HFF-Myc (cell line): ENCODE measurements at regions not wholly inside any gene's neighbourhood (a gene's known extent, or its start where the extent isn't known, plus 50 kb on each side); places are given as distances from the start of the nearest gene placed in this dataset.

ENCODE experiments used
- DNase-seq: peaks from one replicate; pipeline ENCODE4 v3.0.0-alpha.2; 2011; ENCODE audit warnings: low read depth; ENCODE audit errors: extremely low read depth
- H3K4me3 ChIP-seq: replicated peaks from 2 replicates; pipeline ENCODE4 v1.5.1; 2011; ENCODE audit warnings: low read depth, mild to moderate bottlenecking, control low read depth, low read length
- CTCF ChIP-seq: IDR thresholded peaks from 2 replicates; pipeline ENCODE4 v1.5.1; 2012; ENCODE audit warnings: mild to moderate bottlenecking, low read depth, low read length, control low read depth; ENCODE audit errors: missing control alignments

- no peak overlapping the region for H3K4me3 ChIP-seq
- no peak for DNase-seq
- TF ChIP-seq CTCF, result no peak
Measured at GRCh38 chr14:62156052-62156451, 393.8 kb downstream of the SNAPC1 start.

DNA sequence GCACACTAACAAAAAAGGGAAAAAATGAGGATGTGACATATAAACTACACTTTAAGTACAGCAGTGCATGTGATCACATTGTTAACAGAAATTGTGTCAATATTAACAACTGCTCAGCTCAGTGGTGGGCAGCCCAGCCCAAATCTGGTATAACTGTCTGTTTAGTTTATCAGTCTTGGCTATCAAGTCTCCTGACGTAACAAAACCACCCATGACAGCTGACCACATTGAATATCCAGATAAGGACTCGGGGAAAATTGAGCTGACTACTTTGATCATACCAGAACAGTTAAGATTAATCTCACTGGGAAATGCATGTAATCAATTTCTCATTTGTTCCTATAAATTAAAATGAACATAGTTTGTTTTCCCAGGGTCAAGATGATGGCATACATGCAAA lies 396.6 kb downstream of the SNAPC1 start:
- DNase-seq, result no peak
- H3K4me3 ChIP-seq, result no peak overlapping the region
- TF ChIP-seq CTCF, result no peak

GRCh38 chr14:62159314-62159713 lies 397.1 kb downstream of the SNAPC1 start:
- DNase-seq, result no peak
- no peak overlapping the region for H3K4me3 ChIP-seq
- no peak for TF ChIP-seq CTCF

DNA sequence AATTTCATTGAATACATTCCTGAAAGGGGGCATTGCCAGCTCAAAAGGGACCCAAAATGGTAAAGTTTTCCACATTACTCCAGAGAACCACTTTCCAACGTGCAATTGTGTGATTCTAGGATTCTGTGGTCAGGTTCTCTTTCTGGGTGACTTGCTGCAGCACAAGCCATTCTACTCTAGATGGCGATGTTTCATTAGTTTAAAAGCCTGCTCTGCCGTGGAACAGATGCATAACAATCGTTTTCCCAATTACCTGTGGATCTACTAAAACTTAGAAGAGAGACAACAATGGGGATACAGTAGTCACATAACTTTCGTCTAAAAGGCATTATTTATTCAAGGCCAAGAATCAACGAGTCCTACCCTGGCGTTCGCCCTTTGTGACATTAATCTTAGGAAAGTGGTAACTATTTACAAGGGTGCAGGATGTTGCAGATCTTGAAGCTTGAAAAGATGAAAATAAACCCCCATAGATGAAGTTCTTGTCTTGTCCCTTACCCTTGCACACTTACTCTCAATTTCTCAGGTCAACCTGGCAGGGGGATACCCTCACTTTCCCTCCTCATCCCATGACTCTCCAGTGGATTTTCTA lies 400.9 kb downstream of the SNAPC1 start:
- peak; percentile 7 for DNase-seq
- no peak overlapping the region for H3K4me3 ChIP-seq
- peak; percentile 71 for TF ChIP-seq CTCF

DNA sequence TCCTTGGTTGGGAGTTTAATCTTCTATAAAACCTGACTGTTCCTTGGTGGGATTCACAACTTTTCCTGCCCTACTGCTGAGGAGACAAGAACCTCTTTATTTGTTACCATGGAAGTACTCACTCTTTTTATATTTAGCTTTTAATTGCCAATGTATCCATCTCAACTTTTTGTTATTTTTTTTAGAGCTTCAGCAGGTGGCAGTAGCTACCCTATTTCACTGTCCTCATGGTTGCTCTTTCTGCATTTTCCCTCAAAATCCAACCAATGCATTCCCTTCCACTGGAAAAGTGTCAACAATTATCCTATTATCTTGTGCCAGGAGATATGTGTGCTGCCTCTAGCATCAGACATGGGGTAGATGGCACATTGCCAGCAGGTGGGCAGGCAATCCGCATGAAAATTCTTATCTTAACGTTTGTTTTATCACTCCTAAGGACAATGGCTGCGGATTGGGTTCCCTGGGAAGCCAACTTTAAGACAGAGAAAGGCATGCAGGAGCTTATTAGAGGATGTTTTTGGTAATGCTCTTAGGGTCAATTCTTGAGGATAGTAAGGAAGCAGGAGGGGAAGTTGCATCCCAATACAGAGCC lies 406.4 kb downstream of the SNAPC1 start:
- TF ChIP-seq CTCF, result no peak
- no peak overlapping the region for H3K4me3 ChIP-seq
- no peak for DNase-seq

DNA sequence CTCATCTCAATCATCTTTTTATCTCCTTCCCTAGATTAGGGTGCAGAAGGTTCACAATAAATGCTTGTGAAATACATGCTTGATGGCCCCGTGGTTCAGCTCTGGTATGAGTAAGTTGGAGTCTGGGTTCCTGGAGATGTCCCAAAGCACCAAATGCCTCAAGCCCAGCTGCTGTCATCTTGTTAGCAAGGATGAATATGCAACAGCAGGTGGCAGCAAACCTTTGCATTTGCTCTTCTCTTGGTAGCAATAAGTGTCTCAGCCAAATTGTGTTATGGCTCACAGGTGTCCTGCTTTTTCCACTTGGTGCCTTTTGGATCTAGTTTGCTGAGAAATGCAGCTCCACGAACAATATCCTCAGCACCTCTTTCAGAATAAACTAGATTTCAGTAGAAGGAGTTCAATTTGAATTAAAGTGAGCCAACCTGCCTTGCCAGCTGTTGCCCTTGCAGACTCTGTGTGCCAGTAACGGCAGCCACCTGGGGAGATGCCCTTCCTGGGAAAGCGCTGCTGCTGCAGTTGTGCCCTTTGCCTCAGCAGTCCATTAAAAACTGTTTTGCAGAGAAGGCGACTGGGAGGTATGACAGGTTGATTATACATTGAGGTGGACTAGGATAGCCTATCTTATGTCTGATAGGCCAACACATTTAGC lies 417.3 kb downstream of the SNAPC1 start:
- no peak overlapping the region for H3K4me3 ChIP-seq
- peak; percentile 52 for DNase-seq
- peak; percentile 57 for TF ChIP-seq CTCF
